Mesodermal cell (in vitro differentiated cells): ENCODE measurements at regions not wholly inside any gene's neighbourhood (a gene's known extent, or its start where the extent isn't known, plus 50 kb on each side); places are given as distances from the start of the nearest gene placed in this dataset.

Source experiments
- H3K27ac ChIP-seq: 2 replicates; pipeline ENCODE4 v1.7.0; 2013; ENCODE audit warnings: mild to moderate bottlenecking, low read depth, low read length, moderate library complexity; ENCODE audit not compliant: severe bottlenecking
- H3K36me3 ChIP-seq: 2 replicates; pipeline ENCODE4 v1.7.1; 2013; ENCODE audit warnings: mild to moderate bottlenecking, low read length, moderate library complexity; ENCODE audit not compliant: control insufficient read depth, insufficient read depth
- H3K4me1 ChIP-seq: one replicate; pipeline ENCODE4 v1.7.1; 2013; ENCODE audit warnings: mild to moderate bottlenecking, low read length; ENCODE audit not compliant: insufficient read depth, control insufficient read depth, poor library complexity, severe bottlenecking
- H3K4me3 ChIP-seq: 2 replicates; pipeline ENCODE4 v1.7.0; 2013; ENCODE audit warnings: low read length, control low read depth, mild to moderate bottlenecking; ENCODE audit not compliant: insufficient read depth, poor library complexity, severe bottlenecking; ENCODE audit errors: extremely low read depth
- H3K9me3 ChIP-seq: 2 replicates; pipeline ENCODE4 v1.7.1; 2013; ENCODE audit warnings: mild to moderate bottlenecking, low read length, moderate library complexity; ENCODE audit not compliant: control insufficient read depth
- WGBS, 2 experiments: methylation state at CpG; one replicate each; pipeline ENCODE4 v1.1.5; 2013; ENCODE audit warnings: missing lambda C conversion rate in 2 of 2; ENCODE audit not compliant: insufficient coverage in 2 of 2; 5-methylcytosine and 5-hydroxymethylcytosine counted together

DNA sequence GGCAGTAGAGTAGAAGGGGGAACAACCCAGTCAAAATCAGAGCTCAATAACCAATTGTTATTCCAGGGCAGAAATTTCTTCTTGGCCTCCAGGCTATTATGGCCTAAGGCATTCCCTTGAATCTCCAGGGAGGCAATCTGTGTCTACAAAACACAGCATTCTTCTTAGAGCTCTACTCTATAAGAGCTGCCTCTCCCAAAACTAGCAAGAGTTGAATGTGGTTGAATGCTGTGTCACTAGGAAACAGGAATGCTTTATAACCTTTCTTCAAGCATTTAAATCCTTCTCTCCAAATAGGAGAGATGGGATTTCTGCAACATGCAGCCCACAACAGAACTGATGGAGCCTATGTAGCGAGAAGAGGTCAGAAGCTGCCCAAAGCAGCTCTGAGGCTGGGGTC, 97.1 kb upstream of the APC start:
- H3K4me1 ChIP-seq: peaks cover 9% of the 10 kb centered on the region
- WGBS, 2 experiments: 100% methylated on average over 1 of the region's 1 CpG; no CpG with 5 or more reads in 1 of the 2 experiments
- no peaks in the 10 kb centered on the region for H3K9me3 ChIP-seq
- H3K36me3 ChIP-seq: no peaks in the 10 kb centered on the region
- no peak overlapping the region for H3K27ac ChIP-seq
- H3K4me3 ChIP-seq: no peak overlapping the region

DNA sequence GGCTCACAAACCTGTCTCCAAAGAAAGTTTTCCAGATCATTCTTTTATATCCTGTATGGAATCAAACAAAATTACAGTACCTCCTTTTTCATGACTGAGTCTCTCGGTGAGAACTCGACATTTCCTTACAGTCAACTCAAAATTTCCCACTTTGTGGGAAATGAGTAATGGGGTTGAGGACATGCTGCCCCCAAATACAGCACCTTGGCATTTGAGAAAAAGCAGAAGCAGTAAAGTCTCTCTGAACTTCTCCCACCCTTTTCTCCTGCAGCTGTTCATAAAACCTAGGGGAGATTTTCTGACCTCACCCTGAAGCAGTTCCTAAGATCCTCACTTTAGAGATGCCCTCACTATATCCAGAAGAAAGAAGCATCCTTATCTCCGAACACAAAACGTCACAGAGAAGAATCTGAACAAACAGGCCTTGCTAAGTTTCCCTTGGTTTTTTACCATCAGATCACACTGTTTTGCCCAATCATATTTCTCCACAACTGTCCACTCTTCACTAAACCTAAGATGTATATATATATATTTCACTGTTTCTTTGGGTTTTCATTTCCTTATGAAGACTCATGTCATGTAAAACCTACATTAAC, 96.1 kb upstream of the APC start:
- 85 to 100% methylated on average over 1 to 2 of the region's 4 CpGs for WGBS, 2 experiments
- H3K4me1 ChIP-seq: peaks cover 9% of the 10 kb centered on the region
- no peaks in the 10 kb centered on the region for H3K36me3 ChIP-seq
- no peak overlapping the region for H3K4me3 ChIP-seq
- no peaks in the 10 kb centered on the region for H3K9me3 ChIP-seq
- no peak overlapping the region for H3K27ac ChIP-seq

DNA sequence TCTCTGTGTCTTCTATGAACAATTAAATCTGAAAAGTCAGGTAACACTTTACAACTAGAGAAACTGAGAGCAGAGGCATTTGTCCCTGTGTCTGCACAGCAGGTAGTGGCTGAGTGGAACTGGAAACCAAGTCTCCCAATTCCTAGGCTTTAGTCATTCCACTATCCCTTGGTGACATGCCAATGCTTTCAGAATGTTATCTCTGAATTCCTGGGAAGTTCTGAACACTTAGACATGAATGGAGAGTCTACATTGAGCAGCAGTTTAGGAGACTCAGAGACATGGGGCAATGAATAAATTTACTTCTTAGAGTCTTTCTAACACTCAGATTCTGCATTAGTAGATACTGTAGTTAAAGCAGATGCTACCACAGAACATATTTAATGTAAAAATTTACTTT, 94.8 kb upstream of the APC start:
- H3K9me3 ChIP-seq: no peaks in the 10 kb centered on the region
- no peak overlapping the region for H3K27ac ChIP-seq

DNA sequence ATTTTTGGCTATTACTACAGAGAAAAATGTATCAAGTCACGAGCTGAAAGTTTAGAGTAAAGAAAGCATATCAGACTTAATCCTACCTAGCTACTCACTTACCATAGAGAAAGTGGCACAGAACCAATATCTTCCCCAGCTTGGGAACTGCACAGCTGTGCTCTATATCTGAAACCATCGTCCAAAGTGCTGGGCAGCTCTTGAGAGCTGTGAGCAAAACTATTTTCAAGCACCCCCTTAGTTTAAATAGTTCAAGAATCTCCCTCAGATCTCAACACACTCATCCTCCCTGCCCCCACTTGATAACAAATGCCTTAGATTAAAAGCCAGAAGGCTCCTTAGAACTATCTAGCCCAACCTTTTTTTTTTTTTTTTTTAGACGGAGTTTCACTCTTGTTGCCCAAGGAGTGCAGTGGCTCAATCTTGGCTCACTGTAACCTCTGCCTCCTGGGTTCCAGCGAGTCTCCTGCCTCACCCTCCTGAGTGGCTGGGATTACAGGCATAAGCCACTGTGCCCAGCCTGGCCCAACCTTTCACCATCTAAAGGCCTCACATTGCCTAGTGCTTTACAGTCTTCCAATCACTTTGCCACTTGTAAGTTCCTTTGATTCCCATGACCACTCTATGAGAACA, 94.2 kb upstream of the APC start:
- Histone ChIP-seq H3K4me3 (no peak overlapping the region), H3K36me3 (no peaks in the 10 kb centered on the region), H3K27ac (no peak overlapping the region), H3K4me1 (peaks cover 9% of the 10 kb centered on the region), H3K9me3 (no peaks in the 10 kb centered on the region)
- 86 to 91% methylated on average over 2 to 3 of the region's 4 CpGs for WGBS, 2 experiments

More for the DNA sequence above, 94.8 kb upstream of the APC start:
- no peaks in the 10 kb centered on the region for H3K36me3 ChIP-seq
- peaks cover 9% of the 10 kb centered on the region for H3K4me1 ChIP-seq
- no peak overlapping the region for H3K4me3 ChIP-seq

DNA sequence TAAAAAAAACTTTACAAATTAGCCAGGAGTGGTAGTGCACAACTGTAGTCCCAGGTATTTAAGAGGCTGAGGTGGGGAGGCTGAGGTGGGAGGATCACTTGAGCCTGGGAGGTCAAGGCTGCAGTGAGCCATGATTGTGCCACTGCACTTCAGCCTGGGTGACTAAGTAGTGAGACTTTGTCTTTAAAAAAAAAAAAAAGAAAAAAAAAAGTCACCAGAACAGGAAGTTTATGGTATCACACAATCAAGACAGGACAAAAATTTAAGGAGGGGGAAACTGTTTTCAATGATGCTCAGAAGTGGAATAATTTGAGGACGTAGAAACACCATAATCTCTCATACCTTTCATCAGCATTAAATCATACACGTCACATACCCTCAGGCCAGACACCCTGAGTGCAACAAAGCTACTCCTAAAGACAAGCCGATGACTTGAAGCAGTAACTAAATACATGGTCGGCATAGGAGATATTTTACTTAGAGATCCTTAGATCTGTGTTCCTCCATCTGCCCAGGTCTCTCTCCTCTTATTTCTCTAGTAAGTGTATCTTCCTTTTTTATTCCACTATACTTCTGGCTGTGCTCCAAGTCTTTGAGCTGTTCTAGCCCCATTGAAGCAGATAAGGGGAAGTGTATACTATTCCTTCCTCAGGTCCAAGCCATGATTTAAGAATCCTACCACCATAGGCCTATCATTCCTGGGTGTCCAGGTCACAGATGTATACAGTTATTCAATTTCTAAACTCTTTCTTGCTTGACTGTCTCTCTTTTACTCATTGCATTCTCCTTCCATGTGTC, 91.3 kb upstream of the APC start:
- H3K27ac ChIP-seq: no peak overlapping the region
- 76 to 100% methylated on average over 1 to 4 of the region's 4 CpGs for WGBS, 2 experiments
- peaks cover 9% of the 10 kb centered on the region for H3K4me1 ChIP-seq
- no peaks in the 10 kb centered on the region for H3K9me3 ChIP-seq
- no peaks in the 10 kb centered on the region for H3K36me3 ChIP-seq
- H3K4me3 ChIP-seq: no peak overlapping the region

DNA sequence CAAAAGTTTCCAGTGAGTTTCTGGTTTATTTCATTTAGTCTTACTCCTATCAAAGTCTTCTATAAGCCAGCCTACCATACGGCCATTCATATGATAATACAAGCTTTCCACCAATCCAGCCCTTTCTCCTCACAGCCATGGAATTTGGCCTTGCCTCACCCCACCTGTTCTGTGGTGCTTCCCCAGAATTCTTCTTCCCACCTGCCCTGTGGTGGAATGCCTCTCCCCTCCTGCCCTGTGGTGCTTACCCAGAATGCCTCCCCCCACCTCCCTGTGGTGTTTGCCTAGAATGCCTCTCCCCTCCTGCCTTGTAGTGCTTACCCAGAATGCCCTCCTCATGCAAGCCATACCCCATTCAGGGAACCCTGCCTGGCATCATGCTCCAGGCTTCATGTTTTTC, 90.3 kb upstream of the APC start:
- 89 to 100% methylated on average over 1 of the region's 1 CpG for WGBS, 2 experiments
- no peaks in the 10 kb centered on the region for H3K9me3 ChIP-seq

DNA sequence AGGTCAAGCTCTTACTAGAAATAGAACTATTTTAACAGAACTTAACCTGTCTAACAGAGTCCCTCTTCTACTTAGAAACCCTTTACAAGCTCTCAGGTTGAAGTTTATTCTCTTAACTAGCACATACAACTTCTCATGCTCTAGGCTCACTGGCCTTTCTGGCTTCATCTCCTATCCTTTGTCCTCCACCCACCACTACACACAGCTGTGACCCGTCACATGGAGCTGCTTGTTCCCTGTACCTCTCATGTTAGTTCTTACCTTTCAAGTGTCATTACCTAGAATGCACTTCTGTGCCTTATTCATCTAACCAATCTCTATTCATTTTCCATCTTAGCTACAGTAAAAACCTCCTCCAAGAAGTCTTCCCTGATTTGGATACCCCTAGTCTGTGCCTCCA, 89.4 kb upstream of the APC start:
- Histone ChIP-seq H3K4me1 (peaks cover 6% of the 10 kb centered on the region), H3K27ac (no peak overlapping the region), H3K9me3 (no peaks in the 10 kb centered on the region), H3K36me3 (no peaks in the 10 kb centered on the region), H3K4me3 (no peak overlapping the region)
- WGBS, 2 experiments: 94 to 100% methylated on average over 1 of the region's 1 CpG

More for the DNA sequence above, 90.3 kb upstream of the APC start:
- Histone ChIP-seq H3K4me3 (no peak overlapping the region), H3K36me3 (no peaks in the 10 kb centered on the region), H3K27ac (no peak overlapping the region), H3K4me1 (peaks cover 6% of the 10 kb centered on the region)

DNA sequence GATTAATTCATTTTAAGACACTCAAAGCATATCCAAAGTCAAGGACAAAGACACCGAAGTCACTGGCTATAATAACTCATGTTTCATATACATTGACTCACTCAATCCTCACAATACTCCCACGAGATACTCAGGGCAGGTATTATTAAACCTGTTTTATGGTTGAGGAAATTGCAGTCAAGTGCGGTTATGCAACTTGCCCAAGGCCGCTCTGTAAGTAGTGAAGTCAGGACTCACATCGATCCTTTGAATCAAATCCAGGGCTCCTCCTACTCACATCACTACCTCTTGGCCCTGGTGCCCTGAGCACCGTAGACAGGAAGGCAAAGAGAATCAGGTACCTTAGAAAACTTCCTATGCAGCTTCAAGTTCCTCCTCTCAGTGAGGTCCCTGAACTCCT, 87.8 kb upstream of the APC start:
- Histone ChIP-seq H3K4me3 (no peak overlapping the region), H3K36me3 (no peaks in the 10 kb centered on the region), H3K27ac (no peak overlapping the region), H3K4me1 (no peaks in the 10 kb centered on the region), H3K9me3 (no peaks in the 10 kb centered on the region)
- WGBS, 2 experiments: 86 to 94% methylated on average over 4 to 5 of the region's 6 CpGs

DNA sequence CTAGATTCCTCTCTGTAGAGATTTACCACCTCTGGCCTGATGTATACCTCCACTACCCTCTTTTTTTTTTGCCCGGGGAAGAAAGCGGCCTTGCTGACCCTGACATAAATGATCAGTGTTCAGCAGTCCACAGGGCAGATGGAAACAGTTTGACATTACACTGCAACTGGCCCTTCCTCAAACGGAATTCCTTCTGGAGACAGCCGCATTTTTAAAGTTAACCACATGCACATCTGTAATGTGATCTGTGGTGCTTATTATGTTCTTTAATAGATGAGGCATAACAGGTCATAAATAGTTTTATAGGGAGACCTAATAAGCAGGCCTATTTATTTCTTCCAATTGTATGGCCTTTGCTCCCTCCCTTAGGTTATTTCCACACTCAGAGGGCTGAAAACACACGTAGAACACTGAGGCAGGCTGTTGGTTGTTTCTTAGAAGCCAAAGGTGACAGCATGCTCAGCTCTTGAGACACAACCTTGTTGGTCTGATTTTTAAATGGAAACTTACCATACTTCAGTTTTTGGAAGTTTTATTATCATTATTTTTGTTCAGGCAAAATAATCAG, 84.0 kb upstream of the APC start:
- no peak overlapping the region for H3K27ac ChIP-seq
- 92 to 95% methylated on average over 3 to 4 of the region's 5 CpGs for WGBS, 2 experiments
- H3K4me1 ChIP-seq: no peaks in the 10 kb centered on the region

DNA sequence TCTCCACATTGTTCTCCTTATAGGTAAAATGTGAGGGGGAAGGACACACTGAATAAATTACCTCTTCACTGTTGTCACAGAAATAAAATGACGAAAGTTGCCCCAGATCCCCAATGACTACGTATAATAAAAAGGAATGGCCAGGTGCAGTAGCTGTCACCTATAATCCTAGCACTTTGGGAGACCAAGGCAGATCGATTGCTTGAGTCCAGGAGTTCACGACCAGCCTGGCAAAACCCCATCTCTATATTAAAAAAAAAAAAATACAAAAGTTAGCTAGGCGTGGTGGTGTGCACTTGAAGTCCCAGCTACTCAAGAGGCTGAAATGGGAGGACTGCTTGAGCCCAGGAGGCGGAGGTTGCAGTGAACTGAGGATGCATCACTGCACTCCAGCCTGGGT, 82.2 kb upstream of the APC start:
- Histone ChIP-seq H3K27ac (no peak overlapping the region), H3K4me1 (no peaks in the 10 kb centered on the region)
- 95 to 96% methylated on average over 2 to 4 of the region's 6 CpGs for WGBS, 2 experiments

More for the DNA sequence above, 84.0 kb upstream of the APC start:
- Histone ChIP-seq H3K4me3 (no peak overlapping the region), H3K36me3 (no peaks in the 10 kb centered on the region), H3K9me3 (no peaks in the 10 kb centered on the region)

More for the DNA sequence above, 82.2 kb upstream of the APC start:
- Histone ChIP-seq H3K4me3 (no peak overlapping the region), H3K9me3 (no peaks in the 10 kb centered on the region), H3K36me3 (no peaks in the 10 kb centered on the region)
